RWPE1 (cell line): ENCODE measurements at regions not wholly inside any gene's neighbourhood (a gene's known extent, or its start where the extent isn't known, plus 50 kb on each side); places are given as distances from the start of the nearest gene placed in this dataset.

Experiments used
- CTCF ChIA-PET: fragments of 350-600 bp; sonication (Branson Sonifier 250); formaldehyde crosslinking; extraction: SDS; loops from one replicate; lab custom pipeline; 2021; lab: Yijun Ruan, JAX
- POLR2A ChIA-PET: fragments of 400-600 bp; formaldehyde crosslinking; extraction: SDS; loops from one replicate; lab custom pipeline; 2020; ENCODE audit warnings: antibody characterized with exemption; ENCODE audit not compliant: low non-redundant PET; lab: Yijun Ruan, JAX
- DNase-seq: peaks from one replicate; pipeline ENCODE4 v3.0.0; 2012; ENCODE audit warnings: low spot score
- H3K27ac ChIP-seq: fragments of 450-650 bp; 2 replicates; pipeline ENCODE4 v1.5.1; 2017
- TF ChIP-seq, protein P1 (sequence below): fragments of 450-650 bp; conservative IDR thresholded peaks from 2 replicates; pipeline ENCODE4 v1.5.1; 2017; ENCODE audit warnings: low read depth, mild to moderate bottlenecking

DNA sequence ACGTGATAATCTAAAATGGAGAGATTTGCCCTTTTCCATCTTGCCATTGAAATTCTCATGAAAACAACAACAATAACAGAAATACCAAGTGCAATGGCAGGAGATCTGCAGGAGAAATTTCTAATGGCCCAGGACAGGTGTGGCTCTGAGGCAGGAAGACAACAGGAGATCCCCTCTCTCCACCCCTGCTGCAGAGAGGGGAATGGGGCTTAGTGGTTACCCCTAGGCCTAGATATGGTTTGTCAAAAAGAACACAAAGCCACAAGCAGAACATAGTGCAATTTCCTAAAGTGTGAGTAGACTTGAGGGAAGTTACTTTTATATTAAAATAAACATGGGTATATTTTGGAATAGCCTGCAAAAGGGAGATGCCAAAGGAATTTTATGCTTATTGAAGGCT lies 369.5 kb downstream of the KCNRG start:
- ChIA-PET CTCF (no interaction called here), POLR2A (no interaction called here)
- H3K27ac ChIP-seq: no peak overlapping the region
- TF ChIP-seq, protein P1, sequence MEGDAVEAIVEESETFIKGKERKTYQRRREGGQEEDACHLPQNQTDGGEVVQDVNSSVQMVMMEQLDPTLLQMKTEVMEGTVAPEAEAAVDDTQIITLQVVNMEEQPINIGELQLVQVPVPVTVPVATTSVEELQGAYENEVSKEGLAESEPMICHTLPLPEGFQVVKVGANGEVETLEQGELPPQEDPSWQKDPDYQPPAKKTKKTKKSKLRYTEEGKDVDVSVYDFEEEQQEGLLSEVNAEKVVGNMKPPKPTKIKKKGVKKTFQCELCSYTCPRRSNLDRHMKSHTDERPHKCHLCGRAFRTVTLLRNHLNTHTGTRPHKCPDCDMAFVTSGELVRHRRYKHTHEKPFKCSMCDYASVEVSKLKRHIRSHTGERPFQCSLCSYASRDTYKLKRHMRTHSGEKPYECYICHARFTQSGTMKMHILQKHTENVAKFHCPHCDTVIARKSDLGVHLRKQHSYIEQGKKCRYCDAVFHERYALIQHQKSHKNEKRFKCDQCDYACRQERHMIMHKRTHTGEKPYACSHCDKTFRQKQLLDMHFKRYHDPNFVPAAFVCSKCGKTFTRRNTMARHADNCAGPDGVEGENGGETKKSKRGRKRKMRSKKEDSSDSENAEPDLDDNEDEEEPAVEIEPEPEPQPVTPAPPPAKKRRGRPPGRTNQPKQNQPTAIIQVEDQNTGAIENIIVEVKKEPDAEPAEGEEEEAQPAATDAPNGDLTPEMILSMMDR: no peak
- DNase-seq: no peak

DNA sequence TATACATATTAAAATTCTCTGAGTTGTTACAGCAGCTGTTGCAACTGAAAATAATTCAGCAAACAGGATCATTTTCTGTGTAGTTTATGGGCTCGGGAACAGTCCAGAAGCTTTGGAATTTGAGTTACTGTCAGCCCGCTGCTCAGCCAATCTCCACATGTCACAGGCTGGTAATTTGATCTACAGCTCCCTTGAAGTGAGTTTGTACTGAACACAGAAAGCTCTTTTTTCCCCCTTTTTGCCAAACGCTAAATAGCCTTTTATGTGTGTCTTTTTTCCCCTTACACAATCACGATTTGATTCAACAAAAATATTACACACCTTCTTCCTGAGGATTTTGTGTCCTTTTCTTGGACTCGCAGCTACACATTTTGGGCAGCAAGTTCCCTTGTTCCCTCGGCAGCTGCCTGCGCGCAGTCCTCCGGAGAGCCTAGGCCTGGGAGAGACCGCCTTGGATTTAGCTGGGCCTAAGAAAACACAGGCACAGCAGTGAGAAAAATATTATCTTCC lies 371.4 kb downstream of the KCNRG start:
- DNase-seq: no peak
- TF ChIP-seq, protein P1: no peak
- CTCF ChIA-PET: interaction anchor here (0.5 to 0.6 kb wide), 2 partner anchors 470 to 592 kb away, joined by 3 read pairs; no protein-coding TSS in a partner anchor
- H3K27ac ChIP-seq: no peak overlapping the region
- POLR2A ChIA-PET: no interaction called here

DNA sequence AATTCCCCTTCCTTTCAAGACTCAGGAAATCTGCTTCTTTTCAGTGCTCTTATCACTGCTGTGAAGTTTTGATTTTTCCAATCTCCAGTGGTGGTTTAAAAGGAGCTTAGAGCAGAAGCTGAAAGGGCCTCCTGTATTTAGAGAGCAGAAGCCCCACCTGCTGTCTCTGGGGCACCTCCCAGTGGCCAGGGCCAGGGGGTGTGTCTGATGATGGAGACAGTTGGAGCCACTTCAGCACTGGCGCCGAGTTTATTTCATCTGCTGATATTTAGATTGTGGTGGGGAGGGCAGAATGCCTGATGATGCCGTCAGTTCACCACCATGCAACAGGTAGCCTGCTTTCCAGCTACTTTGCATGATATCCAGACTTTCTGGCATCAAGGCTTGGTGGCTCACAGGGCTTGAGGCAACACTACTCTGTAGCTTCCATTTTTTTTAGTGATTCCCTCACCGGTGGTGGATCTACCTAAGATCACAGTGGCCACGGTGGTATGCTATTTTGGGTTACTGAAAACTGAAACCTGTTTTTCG lies 371.9 kb downstream of the KCNRG start:
- H3K27ac ChIP-seq: no peak overlapping the region
- ChIA-PET CTCF (interaction anchor here (0.5 to 0.6 kb wide), 2 partner anchors 470 to 591 kb away, joined by 3 read pairs; no protein-coding TSS in a partner anchor), POLR2A (no interaction called here)
- DNase-seq: no peak
- TF ChIP-seq, protein P1: no peak

DNA sequence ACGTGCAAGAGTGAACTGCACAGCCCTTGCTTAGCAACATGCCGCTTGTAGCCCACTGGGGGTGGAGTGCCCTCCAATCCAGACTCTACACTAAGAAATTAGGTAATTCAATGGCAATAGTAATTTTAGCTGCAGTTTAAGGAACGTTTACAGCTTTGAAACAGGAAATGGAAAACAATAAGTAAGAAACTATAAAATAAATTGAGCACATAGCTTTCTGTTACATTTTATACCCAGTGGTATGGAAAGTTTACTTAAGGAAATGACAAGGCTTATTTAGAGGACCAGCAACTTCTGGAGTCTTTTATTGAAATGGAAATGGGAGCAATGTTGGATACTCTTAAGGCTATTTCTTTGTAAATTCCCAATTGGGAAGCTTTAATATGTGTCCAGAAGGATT lies 373.2 kb downstream of the KCNRG start:
- H3K27ac ChIP-seq: no peak overlapping the region
- ChIA-PET POLR2A (no interaction called here), CTCF (no interaction called here)
- TF ChIP-seq, protein P1: no peak
- no peak for DNase-seq

DNA sequence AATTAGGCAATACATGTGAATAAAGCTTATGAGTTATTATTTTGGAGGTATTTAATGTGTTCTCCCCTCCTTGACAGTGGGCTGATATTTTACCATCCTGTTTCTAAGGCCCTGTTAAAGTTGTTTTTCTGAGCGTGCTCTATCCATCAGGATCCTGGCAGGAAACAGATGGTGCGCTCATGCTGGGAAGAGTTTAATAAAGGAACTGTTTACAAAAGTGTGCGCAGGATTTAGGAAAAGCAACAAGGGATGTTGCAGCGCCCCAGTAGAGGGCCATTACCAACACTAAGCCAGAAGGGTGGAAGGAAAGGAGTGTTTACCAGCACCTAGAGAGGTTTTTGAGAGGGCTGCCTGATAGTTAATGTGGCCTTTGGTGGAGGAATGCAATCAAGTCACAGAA lies 374.5 kb downstream of the KCNRG start:
- ChIA-PET CTCF (no interaction called here), POLR2A (no interaction called here)
- no peak overlapping the region for H3K27ac ChIP-seq
- TF ChIP-seq, protein P1: no peak
- no peak for DNase-seq

DNA sequence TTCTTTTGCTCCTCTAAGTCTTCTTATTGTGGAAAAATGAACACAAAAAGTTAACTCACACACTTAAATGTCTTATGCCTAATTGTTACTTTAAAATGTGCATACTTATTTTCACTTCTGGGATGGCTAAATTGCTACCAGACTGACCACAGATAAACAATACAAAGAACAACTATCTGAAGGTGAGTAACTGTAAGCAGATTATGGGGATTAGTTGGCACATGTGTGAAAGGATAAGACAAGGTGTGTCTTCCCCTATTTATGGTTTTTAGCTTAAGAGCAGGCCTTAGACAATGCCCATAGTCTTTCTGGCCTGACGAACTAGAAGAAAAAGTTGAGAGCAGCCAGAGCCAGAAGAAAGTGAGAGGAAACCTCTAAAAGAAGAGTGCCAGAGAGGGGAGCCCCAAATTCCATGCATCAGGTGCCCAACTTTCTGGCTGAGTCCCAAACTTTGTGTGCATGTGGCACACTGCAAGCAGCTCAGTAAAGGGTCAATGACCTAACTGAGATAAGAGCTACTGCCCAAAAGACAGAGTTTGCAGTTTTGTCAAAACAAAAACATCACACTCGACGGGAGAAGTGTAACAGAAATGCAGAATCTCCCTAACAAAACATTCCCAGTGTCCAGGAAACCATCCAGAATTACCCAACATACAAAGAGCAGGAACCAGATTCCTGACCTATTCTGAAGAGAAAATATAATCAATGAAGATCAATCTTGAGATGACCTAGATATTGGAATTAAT lies 375.4 kb downstream of the KCNRG start:
- POLR2A ChIA-PET: no interaction called here
- TF ChIP-seq, protein P1: no peak
- DNase-seq: no peak
- CTCF ChIA-PET: no interaction called here
- no peak overlapping the region for H3K27ac ChIP-seq
